A673 (cell line): ENCODE measurements at regions not wholly inside any gene's neighbourhood (a gene's known extent, or its start where the extent isn't known, plus 50 kb on each side); places are given as distances from the start of the nearest gene placed in this dataset.

Experiments used
- EZH2 ChIP-seq: fragments of 200-600 bp; sonication (generic); IDR thresholded peaks from 2 replicates; pipeline ENCODE4 v1.6.1; 2017; ENCODE audit warnings: borderline replicate concordance, low read depth, mild to moderate bottlenecking, mixed read lengths, antibody characterized with exemption, low read length; ENCODE audit not compliant: poor library complexity, severe bottlenecking
- TF ChIP-seq, protein P1 (sequence below): fragments of 300-800, 200-600 bp; sonication (generic); conservative IDR thresholded peaks from 2 replicates; pipeline ENCODE4 v1.5.1; 2017; ENCODE audit warnings: low read depth, mild to moderate bottlenecking, antibody characterized with exemption, low read length, moderate library complexity, mixed read lengths

DNA sequence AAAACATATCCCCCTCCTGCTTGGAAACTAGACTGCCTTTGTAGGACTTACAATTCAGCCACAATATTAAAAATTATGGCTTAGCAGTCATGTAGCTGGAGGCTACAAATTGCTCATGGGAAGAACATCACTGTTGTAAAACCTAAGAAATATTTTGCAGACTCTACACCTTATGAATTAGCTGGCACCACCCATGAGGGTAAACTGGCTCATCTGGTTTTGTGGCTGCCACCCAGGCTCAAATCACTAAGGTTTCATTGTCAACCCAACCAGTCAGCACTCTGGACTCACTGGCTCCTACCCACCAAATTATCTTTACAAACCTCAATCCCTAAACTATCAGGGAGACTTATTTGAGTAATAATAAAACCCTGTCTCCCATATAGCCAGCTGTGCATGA lies 100.7 kb upstream of the OLFM3 start:
- TF ChIP-seq, protein P1, sequence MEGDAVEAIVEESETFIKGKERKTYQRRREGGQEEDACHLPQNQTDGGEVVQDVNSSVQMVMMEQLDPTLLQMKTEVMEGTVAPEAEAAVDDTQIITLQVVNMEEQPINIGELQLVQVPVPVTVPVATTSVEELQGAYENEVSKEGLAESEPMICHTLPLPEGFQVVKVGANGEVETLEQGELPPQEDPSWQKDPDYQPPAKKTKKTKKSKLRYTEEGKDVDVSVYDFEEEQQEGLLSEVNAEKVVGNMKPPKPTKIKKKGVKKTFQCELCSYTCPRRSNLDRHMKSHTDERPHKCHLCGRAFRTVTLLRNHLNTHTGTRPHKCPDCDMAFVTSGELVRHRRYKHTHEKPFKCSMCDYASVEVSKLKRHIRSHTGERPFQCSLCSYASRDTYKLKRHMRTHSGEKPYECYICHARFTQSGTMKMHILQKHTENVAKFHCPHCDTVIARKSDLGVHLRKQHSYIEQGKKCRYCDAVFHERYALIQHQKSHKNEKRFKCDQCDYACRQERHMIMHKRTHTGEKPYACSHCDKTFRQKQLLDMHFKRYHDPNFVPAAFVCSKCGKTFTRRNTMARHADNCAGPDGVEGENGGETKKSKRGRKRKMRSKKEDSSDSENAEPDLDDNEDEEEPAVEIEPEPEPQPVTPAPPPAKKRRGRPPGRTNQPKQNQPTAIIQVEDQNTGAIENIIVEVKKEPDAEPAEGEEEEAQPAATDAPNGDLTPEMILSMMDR: no peak
- no peak for TF ChIP-seq EZH2
